ENCODE measurements at regions not wholly inside any gene's neighbourhood (a gene's known extent, or its start where the extent isn't known, plus 50 kb on each side); places are given as distances from the start of the nearest gene placed in this dataset.

DNA sequence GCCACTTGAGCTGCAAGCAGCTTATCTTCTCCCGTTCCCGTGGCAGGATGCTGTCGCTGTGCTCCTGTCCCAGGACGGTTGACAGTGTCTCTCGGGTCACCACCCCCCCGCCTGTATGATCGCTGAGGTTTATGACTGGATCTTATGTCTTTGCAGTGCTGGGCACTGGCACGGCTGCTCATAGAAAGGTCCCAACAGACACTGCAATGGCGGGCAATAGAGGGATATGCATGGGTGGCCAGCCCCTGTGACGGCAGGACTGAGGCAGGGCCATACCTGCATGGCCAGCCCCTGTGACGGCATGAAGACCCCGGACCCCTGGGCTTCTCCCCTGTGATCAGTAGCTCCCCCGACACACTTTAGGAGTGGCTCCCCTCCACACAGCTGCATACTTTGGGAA, 307.2 kb downstream of the TEX29 start:
- TF ChIP-seq, protein P1, sequence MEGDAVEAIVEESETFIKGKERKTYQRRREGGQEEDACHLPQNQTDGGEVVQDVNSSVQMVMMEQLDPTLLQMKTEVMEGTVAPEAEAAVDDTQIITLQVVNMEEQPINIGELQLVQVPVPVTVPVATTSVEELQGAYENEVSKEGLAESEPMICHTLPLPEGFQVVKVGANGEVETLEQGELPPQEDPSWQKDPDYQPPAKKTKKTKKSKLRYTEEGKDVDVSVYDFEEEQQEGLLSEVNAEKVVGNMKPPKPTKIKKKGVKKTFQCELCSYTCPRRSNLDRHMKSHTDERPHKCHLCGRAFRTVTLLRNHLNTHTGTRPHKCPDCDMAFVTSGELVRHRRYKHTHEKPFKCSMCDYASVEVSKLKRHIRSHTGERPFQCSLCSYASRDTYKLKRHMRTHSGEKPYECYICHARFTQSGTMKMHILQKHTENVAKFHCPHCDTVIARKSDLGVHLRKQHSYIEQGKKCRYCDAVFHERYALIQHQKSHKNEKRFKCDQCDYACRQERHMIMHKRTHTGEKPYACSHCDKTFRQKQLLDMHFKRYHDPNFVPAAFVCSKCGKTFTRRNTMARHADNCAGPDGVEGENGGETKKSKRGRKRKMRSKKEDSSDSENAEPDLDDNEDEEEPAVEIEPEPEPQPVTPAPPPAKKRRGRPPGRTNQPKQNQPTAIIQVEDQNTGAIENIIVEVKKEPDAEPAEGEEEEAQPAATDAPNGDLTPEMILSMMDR (IDR thresholded peaks at IDR 0.05), result no peak
- no peak for TF ChIP-seq POLR2A (IDR thresholded peaks at IDR 0.05; ENCODE audit: low read depth)

All from esophagus muscularis mucosa (tissue), 3 donors.